Activated B cell treated with CpG ODN at 0.5 μM for 24 hours (primary cell): ENCODE measurements at regions not wholly inside any gene's neighbourhood (a gene's known extent, or its start where the extent isn't known, plus 50 kb on each side); places are given as distances from the start of the nearest gene placed in this dataset.
"Not testable (repeated sequence)": the region's sequence is repeated elsewhere in the genome, so short reads cannot be mapped to it uniquely, and the experiment has no call there.

Experiments used
- ATAC-seq: fragments of 200-7000 bp; cut with Tn5 transposase; one replicate; pipeline ENCODE4 v1.10.0; 2021; ENCODE audit warnings: low read depth, mild to moderate bottlenecking, moderate library complexity
- CTCF ChIA-PET: fragments of 350-600 bp; sonication (Branson Sonifier 250); formaldehyde crosslinking; loops from one replicate; lab custom pipeline; 2021; ENCODE audit warnings: antibody characterized with exemption; lab: Charles Lee
- POLR2A ChIA-PET: fragments of 350-600 bp; sonication (Branson Sonifier 250); formaldehyde crosslinking; loops from one replicate; lab custom pipeline; 2021; ENCODE audit warnings: antibody characterized with exemption; lab: Charles Lee
- DNase-seq: peaks from one replicate; pipeline ENCODE4 v3.0.0; 2022
- H3K27ac Mint-ChIP-seq: one replicate; pipeline ENCODE4 v1.8.0; 2020; ENCODE audit warnings: mixed read lengths
- H3K27me3 Mint-ChIP-seq: one replicate; pipeline ENCODE4 v1.8.0; 2021; ENCODE audit warnings: mixed read lengths
- H3K36me3 Mint-ChIP-seq: one replicate; pipeline ENCODE4 v1.8.0; 2021; ENCODE audit warnings: low read depth, mixed read lengths
- H3K4me1 Mint-ChIP-seq: one replicate; pipeline ENCODE4 v1.8.0; 2021; ENCODE audit warnings: mixed read lengths
- H3K4me3 Mint-ChIP-seq: one replicate; pipeline ENCODE4 v1.8.0; 2020; ENCODE audit warnings: mild to moderate bottlenecking, mixed read lengths
- H3K9me3 Mint-ChIP-seq: one replicate; pipeline ENCODE4 v1.8.0; 2020; ENCODE audit warnings: mixed read lengths
- intact Hi-C: fragments of 100-400 bp; cut with micrococcal nuclease; formaldehyde crosslinking; loops from one replicate; pipeline ENCODE4 v1.15.1; 2024
- TF ChIP-seq, protein P1 (sequence below): fragments of 200-600 bp; IDR thresholded peaks from one replicate; pipeline ENCODE4 v1.8.0; 2022; ENCODE audit warnings: antibody characterized with exemption, mild to moderate bottlenecking

DNA sequence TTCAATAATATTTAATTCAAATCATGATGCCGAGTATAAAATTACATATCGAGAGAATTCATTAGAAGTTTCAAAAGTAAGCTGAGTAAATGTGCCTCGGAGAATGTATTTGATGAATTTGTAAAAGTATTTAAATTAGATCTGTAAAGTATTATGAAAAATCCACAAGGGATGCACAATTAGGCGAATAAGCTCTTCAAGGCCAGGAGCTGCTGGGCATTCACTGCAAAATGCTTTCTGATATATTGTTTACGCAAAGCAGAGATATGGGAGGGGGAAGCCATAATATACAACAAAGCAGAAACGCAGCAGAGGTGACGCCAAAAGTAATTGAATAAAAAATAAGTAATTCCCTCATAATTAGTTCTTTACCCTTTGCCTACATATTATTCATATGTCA is 1121.5 kb upstream of the TENM3 start:
- CTCF ChIA-PET, result no interaction called here
- TF ChIP-seq, protein P1, sequence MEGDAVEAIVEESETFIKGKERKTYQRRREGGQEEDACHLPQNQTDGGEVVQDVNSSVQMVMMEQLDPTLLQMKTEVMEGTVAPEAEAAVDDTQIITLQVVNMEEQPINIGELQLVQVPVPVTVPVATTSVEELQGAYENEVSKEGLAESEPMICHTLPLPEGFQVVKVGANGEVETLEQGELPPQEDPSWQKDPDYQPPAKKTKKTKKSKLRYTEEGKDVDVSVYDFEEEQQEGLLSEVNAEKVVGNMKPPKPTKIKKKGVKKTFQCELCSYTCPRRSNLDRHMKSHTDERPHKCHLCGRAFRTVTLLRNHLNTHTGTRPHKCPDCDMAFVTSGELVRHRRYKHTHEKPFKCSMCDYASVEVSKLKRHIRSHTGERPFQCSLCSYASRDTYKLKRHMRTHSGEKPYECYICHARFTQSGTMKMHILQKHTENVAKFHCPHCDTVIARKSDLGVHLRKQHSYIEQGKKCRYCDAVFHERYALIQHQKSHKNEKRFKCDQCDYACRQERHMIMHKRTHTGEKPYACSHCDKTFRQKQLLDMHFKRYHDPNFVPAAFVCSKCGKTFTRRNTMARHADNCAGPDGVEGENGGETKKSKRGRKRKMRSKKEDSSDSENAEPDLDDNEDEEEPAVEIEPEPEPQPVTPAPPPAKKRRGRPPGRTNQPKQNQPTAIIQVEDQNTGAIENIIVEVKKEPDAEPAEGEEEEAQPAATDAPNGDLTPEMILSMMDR, result no peak

GRCh38 chr4:181127171-181127570 is 1116.0 kb upstream of the TENM3 start:
- ChIA-PET CTCF (no interaction called here), POLR2A (no interaction called here)
- Mint-ChIP-seq H3K4me3 (no peak overlapping the region), H3K27ac (no peak overlapping the region), H3K9me3 (peaks cover 19% of the 10 kb centered on the region), H3K36me3 (no peaks in the 10 kb centered on the region), H3K27me3 (no peaks in the 10 kb centered on the region), H3K4me1 (no peaks in the 10 kb centered on the region)
- intact Hi-C loops, result no loop called here
- TF ChIP-seq, protein P1, result no peak
- no peak for DNase-seq
- no peak for ATAC-seq

More for the DNA sequence above, 1121.5 kb upstream of the TENM3 start:
- DNase-seq, result no peak
- H3K9me3 Mint-ChIP-seq, result no peaks in the 10 kb centered on the region
- H3K27me3 Mint-ChIP-seq, result no peaks in the 10 kb centered on the region
- POLR2A ChIA-PET, result no interaction called here
- H3K36me3 Mint-ChIP-seq, result no peaks in the 10 kb centered on the region
- H3K4me3 Mint-ChIP-seq, result no peak overlapping the region
- no peaks in the 10 kb centered on the region for H3K4me1 Mint-ChIP-seq
- intact Hi-C loops, result no loop called here
- no peak for ATAC-seq
- H3K27ac Mint-ChIP-seq, result no peak overlapping the region

DNA sequence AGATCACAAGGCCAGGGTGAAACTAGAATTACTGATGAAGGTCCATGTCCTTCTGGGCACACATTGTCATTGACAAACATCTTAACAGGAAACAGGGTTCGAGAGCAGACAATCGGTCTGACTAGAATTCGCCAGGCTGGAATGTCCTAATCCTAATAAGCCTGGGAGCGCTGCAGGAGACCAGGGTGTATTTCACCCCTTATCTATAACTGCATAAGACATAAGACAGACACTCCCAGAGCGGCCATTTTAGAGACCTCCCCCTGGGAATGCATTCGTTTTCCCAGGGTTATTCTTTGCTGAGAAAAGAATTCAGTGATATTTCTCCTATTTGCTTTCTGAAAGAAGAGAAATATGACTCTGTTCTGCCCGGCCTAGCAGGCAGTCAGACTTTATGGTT is 1112.9 kb upstream of the TENM3 start:
- DNase-seq, H3K4me1 Mint-ChIP-seq, H3K27ac Mint-ChIP-seq, ATAC-seq, POLR2A ChIA-PET, H3K36me3 Mint-ChIP-seq, CTCF ChIA-PET, H3K27me3 Mint-ChIP-seq, intact Hi-C loops, H3K4me3 Mint-ChIP-seq: not testable (repeated sequence)
- H3K9me3 Mint-ChIP-seq, result peaks cover 19% of the 10 kb centered on the region

DNA sequence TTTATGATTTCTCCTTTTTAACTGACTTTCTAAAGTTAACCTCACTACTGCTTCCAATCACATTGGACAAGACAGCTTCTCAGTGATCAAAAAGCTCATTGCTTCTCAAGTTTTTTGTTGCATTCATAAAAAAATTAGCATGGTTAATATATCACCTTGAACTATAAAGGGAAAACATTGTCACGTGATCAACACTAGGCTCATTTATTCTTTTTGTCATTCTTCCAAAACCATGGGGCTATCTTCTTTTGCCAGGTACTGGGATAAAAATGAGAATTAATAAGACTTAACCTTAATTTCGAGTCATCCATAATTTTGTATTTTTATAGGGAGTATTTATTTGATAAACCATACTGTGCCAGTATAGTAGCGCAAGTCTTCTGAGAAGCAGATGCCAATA is 1105.9 kb upstream of the TENM3 start:
- no peak for ATAC-seq
- TF ChIP-seq, protein P1, result no peak
- POLR2A ChIA-PET, result no interaction called here

DNA sequence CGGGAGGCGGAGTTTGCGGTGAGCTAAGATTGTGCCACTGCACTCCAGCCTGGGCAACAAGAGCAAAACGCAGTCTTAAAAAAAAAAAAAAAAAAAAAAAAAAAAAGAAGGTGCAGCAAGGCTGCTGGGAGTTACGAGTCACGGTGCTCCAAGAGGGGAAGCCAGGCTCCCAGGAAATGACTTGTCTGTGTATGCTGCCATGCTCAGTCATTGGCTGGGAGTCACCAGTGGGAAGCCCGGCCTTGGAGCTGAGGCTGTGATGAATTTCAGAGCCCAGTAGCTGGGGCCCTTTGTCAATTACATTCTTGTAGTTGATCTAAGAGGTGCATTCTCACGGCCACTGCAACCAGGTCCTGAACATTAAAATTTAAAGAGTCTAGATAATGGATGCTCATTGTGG is 1105.1 kb upstream of the TENM3 start:
- peaks cover 2% of the 10 kb centered on the region for H3K9me3 Mint-ChIP-seq
- no peak for DNase-seq
- no peak overlapping the region for H3K27ac Mint-ChIP-seq
- POLR2A ChIA-PET, result no interaction called here
- TF ChIP-seq, protein P1, result no peak
- CTCF ChIA-PET, result no interaction called here
- intact Hi-C loops, result no loop called here
- H3K4me1 Mint-ChIP-seq, result no peaks in the 10 kb centered on the region
- no peak for ATAC-seq
- H3K27me3 Mint-ChIP-seq, result no peaks in the 10 kb centered on the region
- H3K4me3 Mint-ChIP-seq, result no peak overlapping the region
- H3K36me3 Mint-ChIP-seq, result no peaks in the 10 kb centered on the region

More for the DNA sequence above, 1105.9 kb upstream of the TENM3 start:
- Mint-ChIP-seq H3K36me3 (no peaks in the 10 kb centered on the region), H3K4me3 (no peak overlapping the region), H3K9me3 (peaks cover 2% of the 10 kb centered on the region), H3K27ac (no peak overlapping the region), H3K4me1 (no peaks in the 10 kb centered on the region), H3K27me3 (no peaks in the 10 kb centered on the region)
- DNase-seq, result no peak
- CTCF ChIA-PET, result no interaction called here
- intact Hi-C loops, result no loop called here

DNA sequence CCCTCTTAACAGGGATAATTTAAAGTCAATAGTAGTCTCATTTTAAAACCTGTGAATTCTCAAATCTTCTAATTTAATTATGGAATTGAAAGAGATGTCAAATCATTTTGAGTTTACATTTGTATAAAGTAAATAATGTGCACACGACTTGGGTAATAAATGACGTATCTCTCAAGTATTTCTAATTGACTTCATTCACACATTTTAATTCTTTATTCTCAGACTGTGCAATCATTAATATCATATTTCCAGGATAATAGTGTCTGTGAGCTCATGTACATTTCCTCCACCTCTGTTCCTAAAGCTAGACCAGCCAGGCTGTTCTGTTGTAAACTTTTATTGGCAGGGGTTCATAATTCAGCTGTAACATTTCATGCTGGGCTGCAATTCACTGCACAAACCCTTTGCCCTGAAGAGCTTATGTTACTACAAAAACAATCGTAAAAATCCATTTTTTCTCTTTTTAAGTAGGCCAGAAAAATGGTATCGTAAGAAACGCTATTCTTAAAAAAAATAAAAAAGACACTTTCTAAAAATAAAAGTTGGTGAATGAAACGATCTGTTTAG is 1103.1 kb upstream of the TENM3 start:
- Mint-ChIP-seq H3K36me3 (no peaks in the 10 kb centered on the region), H3K4me3 (no peak overlapping the region), H3K9me3 (peaks cover 2% of the 10 kb centered on the region), H3K27me3 (no peaks in the 10 kb centered on the region), H3K27ac (no peak overlapping the region), H3K4me1 (no peaks in the 10 kb centered on the region)
- intact Hi-C loops, result no loop called here
- TF ChIP-seq, protein P1, result no peak
- DNase-seq (no peak), ATAC-seq (no peak)
- POLR2A ChIA-PET, result no interaction called here
- CTCF ChIA-PET, result no interaction called here
